Mammary epithelial cell (primary cell): ENCODE measurements at regions not wholly inside any gene's neighbourhood (a gene's known extent, or its start where the extent isn't known, plus 50 kb on each side); places are given as distances from the start of the nearest gene placed in this dataset.

Experiments
- EZH2 ChIP-seq: IDR thresholded peaks from 2 replicates; pipeline ENCODE4 v1.6.1; 2012; ENCODE audit warnings: low read length, inconsistent platforms, borderline replicate concordance
- TF ChIP-seq, protein P1 (sequence below), 2 donors: IDR thresholded peaks in 1 of 2; conservative IDR thresholded peaks in 1 of 2; 2 replicates each; pipeline ENCODE4 v1.5.1; 2011 to 2012; ENCODE audit warnings: inconsistent platforms in 2 of 2, low read length in 2 of 2, mild to moderate bottlenecking in 2 of 2, control low read depth in 1 of 2, low read depth in 1 of 2; ENCODE audit not compliant: insufficient read depth in 1 of 2; ENCODE audit errors: extremely low read depth in 1 of 2

- TF ChIP-seq, protein P1, sequence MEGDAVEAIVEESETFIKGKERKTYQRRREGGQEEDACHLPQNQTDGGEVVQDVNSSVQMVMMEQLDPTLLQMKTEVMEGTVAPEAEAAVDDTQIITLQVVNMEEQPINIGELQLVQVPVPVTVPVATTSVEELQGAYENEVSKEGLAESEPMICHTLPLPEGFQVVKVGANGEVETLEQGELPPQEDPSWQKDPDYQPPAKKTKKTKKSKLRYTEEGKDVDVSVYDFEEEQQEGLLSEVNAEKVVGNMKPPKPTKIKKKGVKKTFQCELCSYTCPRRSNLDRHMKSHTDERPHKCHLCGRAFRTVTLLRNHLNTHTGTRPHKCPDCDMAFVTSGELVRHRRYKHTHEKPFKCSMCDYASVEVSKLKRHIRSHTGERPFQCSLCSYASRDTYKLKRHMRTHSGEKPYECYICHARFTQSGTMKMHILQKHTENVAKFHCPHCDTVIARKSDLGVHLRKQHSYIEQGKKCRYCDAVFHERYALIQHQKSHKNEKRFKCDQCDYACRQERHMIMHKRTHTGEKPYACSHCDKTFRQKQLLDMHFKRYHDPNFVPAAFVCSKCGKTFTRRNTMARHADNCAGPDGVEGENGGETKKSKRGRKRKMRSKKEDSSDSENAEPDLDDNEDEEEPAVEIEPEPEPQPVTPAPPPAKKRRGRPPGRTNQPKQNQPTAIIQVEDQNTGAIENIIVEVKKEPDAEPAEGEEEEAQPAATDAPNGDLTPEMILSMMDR (conservative IDR thresholded peaks at IDR 0.05 in 1 of 2, IDR thresholded peaks at IDR 0.05 in 1 of 2; ENCODE audit: extremely low read depth in 1 of 2, insufficient read depth in 1 of 2, low read depth in 1 of 2, low read length in 2 of 2) = no peak
- no peak for TF ChIP-seq EZH2
Observed at GRCh38 chr14:27236601-27237000, 638.8 kb upstream of the NOVA1 start.
